HG02981 (cell line): ENCODE measurements at regions not wholly inside any gene's neighbourhood (a gene's known extent, or its start where the extent isn't known, plus 50 kb on each side); places are given as distances from the start of the nearest gene placed in this dataset.
A peak's percentile ranks its signal among the peaks of the same experiment; 100 is the strongest.
"Not testable (repeated sequence)": the region's sequence is repeated elsewhere in the genome, so short reads cannot be mapped to it uniquely, and the experiment has no call there.

ENCODE experiments used
- ATAC-seq: cut with Tn5 transposase; IDR thresholded peaks from one replicate; pipeline ENCODE4 v1.9.1; 2021; ENCODE audit warnings: mild to moderate bottlenecking, moderate library complexity; ENCODE audit not compliant: unreplicated experiment

DNA sequence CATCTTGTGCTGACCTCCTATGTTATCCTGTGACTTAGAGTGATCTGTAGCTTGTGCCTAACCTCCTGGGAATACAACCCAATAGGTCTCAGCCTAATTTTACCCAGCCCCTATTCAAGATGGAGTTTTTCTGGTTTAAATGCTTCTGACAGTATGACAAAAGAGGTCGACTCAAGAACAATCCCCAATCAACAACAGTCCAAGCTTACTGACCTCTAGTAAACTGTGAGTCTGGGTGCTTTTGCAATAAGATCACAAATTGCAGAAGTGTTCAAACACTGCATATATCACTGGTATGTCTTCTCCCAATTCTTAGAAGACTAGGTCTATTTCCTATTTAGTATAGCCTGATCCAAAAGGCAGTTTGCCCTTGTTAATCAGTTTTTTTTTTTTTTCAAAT is 323.5 kb upstream of the PTGER4 start:
- no peak for ATAC-seq

DNA sequence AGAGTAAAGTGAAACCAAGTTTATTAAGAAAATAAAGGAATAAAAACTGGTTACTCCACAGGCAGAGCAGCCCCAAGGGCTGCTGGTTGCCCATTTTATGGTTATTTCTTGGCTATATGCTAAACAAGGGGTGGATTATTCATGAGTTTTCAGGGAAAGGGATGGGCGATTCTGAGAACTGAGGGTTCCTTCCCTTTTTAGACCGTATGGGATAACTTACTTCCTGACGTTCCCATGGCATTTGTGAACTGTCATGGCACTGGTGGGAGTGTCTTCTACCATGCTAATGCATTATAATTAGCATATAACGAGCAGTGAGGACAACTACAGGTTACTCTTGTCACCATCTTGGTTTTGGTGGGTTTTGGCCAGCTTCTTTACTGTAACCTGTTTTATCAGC is 323.9 kb upstream of the PTGER4 start:
- no peak for ATAC-seq

GRCh38 chr5:40355181-40355580 is 324.5 kb upstream of the PTGER4 start:
- no peak for ATAC-seq

- no peak for ATAC-seq
Measured at GRCh38 chr5:40354171-40354570, 325.5 kb upstream of the PTGER4 start.

GRCh38 chr5:40353442-40353841 is 326.3 kb upstream of the PTGER4 start:
- no peak for ATAC-seq

DNA sequence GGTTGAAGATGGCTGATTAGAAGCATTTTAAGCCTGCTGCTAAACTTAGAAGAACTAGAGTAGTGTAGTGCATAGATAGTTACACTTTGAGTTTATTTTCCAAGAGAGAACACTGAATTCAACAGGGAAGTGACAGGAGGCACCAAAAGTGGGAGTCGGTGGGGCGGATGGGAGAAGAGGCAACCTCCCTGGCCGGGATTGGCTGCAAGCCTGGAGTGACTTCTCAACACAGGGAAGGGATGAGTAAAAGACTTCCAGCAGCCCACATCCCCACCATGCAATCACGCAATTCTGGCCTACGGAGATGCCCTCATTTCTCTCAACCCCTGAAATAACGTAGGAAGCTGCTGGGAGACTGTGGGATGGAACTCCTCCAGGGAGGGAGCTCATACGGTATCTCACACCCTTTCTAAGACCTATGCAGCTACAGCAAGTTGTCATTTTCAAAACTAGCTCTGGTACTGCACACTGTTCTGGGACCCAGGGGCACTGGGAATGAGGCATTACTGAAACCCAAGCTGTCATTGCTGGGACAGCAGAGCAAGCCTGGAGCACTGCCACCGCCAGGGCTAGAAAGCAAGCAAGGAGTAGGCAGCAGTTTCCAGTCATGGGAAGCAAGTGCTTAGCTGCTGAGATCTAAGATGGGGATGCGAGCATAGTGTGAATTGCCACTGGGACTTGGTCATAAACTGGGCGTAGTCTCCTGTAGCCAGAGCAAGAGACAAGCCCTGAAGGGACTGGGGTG is 331.6 kb upstream of the PTGER4 start:
- ATAC-seq = no peak

GRCh38 chr5:40346901-40347300 is 332.8 kb upstream of the PTGER4 start:
- no peak for ATAC-seq

DNA sequence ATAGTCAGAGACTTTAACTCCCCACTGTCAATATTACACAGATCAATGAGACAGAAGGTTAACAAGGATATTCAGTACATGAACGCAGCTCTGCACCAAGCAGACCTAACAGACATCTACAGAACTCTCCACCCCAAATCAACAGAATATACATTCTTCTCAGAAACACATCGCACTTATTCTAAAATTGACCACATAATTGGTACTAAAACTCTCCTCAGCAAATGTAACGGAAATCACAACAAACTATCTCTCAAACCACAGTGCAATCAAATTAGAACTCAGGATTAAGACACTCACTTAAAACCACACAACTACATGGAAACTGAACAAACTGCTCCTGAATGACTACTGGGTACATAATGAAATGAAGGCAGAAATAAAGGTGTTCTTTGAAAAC is 341.3 kb upstream of the PTGER4 start:
- ATAC-seq = not testable (repeated sequence)

- no peak for ATAC-seq
Measured at GRCh38 chr5:40334242-40334635, 345.5 kb upstream of the PTGER4 start.

- peak; percentile 94 for ATAC-seq
Measured at GRCh38 chr5:40333459-40334241, 346.1 kb upstream of the PTGER4 start.

DNA sequence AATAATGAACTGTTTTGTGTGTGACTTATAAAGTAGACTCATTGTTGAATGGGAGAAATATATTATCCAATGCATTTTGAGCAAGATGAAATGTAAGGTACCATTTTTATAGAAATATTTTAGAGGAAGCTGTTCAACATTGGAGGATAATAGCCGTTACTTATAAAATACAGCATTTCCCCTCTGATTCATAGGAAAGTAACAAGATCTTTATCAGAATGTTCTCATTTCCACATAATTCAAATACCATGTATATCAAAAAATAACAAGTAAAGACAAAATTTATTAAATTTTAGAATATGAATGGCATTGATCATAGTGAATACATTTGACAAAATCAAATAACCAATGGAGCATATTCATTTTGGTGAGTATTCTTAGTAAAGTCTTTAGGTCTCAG is 346.7 kb upstream of the PTGER4 start:
- ATAC-seq = no peak

- ATAC-seq = no peak
Measured at GRCh38 chr5:40331616-40332015, 348.1 kb upstream of the PTGER4 start.

DNA sequence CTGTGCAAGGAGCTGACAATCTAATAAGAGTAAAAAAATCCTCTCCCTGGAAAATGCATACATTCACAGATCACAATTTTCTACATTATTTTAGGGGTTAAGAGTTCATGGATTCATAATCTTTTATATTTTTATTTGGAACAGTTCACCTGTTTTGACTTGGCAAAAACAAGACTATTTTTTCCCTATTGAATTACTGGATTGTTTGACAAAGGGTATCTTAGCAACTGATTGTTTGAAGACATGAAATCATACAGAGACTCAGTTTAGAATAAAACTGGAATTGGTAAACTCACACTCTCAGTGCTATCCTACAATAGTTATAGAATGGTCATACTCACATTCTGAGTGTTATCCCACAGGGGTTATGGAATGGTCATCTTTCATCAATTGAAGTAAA is 358.2 kb upstream of the PTGER4 start:
- ATAC-seq = no peak

GRCh38 chr5:40318395-40318794 is 361.3 kb upstream of the PTGER4 start:
- ATAC-seq = no peak

DNA sequence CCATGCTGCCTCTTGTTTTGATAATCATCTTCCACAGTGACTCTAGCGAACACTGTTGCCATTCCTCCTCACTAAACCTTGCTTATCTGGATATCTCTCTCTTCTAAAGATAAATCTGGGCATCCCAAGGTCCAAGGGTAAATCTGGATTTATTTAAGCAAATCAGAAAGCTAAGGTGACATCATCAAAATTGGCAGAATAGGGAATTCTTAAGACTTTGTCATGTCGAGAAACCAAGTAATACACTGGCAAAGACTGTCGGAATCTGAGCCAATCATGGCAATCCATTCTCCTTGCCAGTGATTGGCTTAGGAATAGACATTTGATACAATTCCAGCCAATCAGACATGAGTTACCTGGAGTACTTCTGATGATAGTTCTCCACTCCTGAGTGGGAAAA is 362.7 kb upstream of the PTGER4 start:
- ATAC-seq = no peak

DNA sequence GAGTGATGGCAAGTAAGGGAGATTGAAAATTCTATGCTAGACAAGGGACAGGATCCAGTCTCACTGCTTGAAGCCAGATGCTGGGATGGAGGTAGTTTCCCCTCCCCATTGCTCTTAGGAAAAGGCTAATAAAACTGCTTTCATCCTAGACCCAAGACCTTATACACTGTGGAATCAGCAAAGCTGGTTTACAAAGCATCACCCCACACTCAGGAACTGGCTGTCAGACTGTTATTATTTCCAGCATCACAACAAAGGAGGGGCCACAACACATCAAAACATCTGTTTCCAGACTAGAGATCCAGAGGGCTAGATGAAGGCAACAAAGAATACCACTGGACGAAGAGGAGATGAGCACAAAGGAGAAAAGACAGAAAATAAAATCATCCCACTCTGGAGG is 364.6 kb upstream of the PTGER4 start:
- no peak for ATAC-seq

GRCh38 chr5:40314275-40314674 is 365.4 kb upstream of the PTGER4 start:
- ATAC-seq = no peak

DNA sequence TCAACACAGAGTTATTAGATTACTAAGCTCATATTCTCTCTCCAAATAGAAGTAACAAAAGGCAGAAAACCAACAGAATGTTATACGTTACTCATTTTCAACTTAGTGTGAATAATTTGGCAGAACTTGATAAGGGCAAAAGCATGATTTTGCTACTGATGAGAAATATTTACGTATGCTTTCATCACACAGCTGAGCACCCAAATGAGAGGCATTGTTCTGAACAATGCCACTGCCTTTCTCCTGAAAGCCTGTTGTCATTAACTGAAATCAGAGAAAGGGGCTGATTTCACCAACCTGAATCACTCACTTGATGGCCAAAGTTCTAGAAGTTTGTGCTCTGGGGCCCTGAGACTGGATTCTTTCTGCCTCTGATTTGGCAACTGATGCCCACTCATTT is 367.5 kb upstream of the PTGER4 start:
- no peak for ATAC-seq

DNA sequence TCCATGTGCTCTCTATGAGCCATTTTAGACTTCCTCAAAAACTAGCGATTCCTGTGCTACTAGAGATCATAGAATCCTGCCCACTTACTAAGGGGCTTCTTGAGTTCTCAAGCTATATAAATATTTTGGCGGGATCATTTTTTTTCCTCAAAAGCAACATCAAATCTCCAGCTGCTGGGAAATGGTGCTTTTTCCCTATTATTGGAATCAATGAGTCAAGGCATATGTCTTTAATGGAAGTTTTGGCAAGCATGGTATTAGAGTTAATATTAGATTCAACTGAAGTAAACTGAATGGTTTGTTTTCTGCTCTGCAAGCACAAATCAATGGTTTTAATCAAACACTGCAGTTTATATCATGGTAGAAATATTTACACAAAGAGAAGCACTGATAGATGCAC is 369.9 kb upstream of the PTGER4 start:
- ATAC-seq = no peak

- ATAC-seq = no peak
Measured at GRCh38 chr5:40308867-40309266, 370.8 kb upstream of the PTGER4 start.

- ATAC-seq = no peak
Measured at GRCh38 chr5:40307920-40308319, 371.8 kb upstream of the PTGER4 start.

GRCh38 chr5:40306869-40307487 is 372.7 kb upstream of the PTGER4 start:
- no peak for ATAC-seq
